ENCODE measurements at regions not wholly inside any gene's neighbourhood (a gene's known extent, or its start where the extent isn't known, plus 50 kb on each side); places are given as distances from the start of the nearest gene placed in this dataset.
"Not testable (repeated sequence)": the region's sequence is repeated elsewhere in the genome, so short reads cannot be mapped to it uniquely, and the experiment has no call there.

GRCh38 chr7:5121256-5121655, 68.8 kb upstream of the WIPI2 start:
- not testable (repeated sequence) for DNase-seq (ENCODE audit: low read depth)

- not testable (repeated sequence) for DNase-seq (ENCODE audit: low read depth)
These were observed 58.8 kb upstream of the WIPI2 start for GRCh38 chr7:5131238-5131637.

DNA sequence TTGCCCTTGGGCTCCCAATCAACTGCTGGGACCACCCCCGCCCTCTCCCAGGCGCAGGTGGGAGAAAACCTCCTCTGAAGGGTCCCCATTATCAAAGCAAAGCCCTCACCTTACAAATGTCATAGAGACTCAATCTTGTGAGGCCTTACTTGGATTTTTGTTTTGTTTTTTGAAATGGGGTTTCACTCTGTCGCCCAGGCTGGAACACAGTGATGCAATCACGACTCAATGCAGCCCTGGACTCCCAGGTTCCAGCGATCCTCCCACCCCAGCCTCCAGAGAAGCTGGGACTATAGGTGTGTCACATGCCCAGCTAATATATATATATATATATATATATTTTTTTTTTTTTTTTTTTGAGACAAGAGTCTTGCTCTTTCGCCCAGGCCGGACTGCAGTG, 57.5 kb upstream of the WIPI2 start:
- DNase-seq (ENCODE audit: low read depth): no peak

DNA sequence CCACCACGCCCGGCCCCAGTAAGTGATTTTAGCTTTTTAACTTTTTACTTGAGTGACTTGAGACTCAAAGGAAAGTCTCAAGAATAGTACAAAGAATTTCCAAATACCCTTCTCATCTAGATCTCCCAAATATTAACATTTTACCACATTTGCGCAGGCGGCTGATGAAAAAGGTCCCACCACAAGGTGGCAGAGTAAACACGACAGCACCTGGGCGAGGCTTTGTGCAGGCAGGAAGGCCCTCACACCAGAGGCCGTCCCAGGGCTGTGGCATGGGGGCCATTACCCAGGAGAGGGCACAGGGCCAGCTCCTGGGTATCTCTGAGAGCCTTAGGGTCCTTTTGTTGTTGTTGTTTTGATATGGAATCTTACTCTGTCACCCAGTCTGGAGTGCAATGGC, 50.0 kb upstream of the WIPI2 start:
- peak; percentile 34 for DNase-seq (ENCODE audit: low read depth)

Measured in RPMI7951 (cell line).